ENCODE measurements at regions not wholly inside any gene's neighbourhood (a gene's known extent, or its start where the extent isn't known, plus 50 kb on each side); places are given as distances from the start of the nearest gene placed in this dataset.
"Not testable (repeated sequence)": the region's sequence is repeated elsewhere in the genome, so short reads cannot be mapped to it uniquely, and the experiment has no call there.

- no peak for DNase-seq (ENCODE audit: low spot score)
Measured at GRCh38 chr21:26331205-26331980, 160.8 kb upstream of the APP start.

GRCh38 chr21:26320596-26320995 is 150.0 kb upstream of the APP start:
- DNase-seq (ENCODE audit: low spot score): no peak

- DNase-seq (ENCODE audit: low spot score): no peak
Measured at GRCh38 chr21:26307640-26308039, 137.1 kb upstream of the APP start.

GRCh38 chr21:26297851-26298250 is 127.3 kb upstream of the APP start:
- DNase-seq (ENCODE audit: low spot score): no peak

GRCh38 chr21:26293141-26293946 is 122.8 kb upstream of the APP start:
- DNase-seq (ENCODE audit: low spot score): no peak

- no peak for DNase-seq (ENCODE audit: low spot score)
Measured at GRCh38 chr21:26288026-26288425, 117.5 kb upstream of the APP start.

GRCh38 chr21:26284531-26284930 is 114.0 kb upstream of the APP start:
- DNase-seq (ENCODE audit: low spot score): no peak

- no peak for DNase-seq (ENCODE audit: low spot score)
Measured at GRCh38 chr21:26282058-26282457, 111.5 kb upstream of the APP start.

- DNase-seq (ENCODE audit: low spot score): no peak
Measured at GRCh38 chr21:26281506-26281905, 110.9 kb upstream of the APP start.

- DNase-seq (ENCODE audit: low spot score): no peak
Measured at GRCh38 chr21:26280775-26281174, 110.2 kb upstream of the APP start.

GRCh38 chr21:26280148-26280547 is 109.6 kb upstream of the APP start:
- no peak for DNase-seq (ENCODE audit: low spot score)

GRCh38 chr21:26275801-26276200 is 105.2 kb upstream of the APP start:
- DNase-seq (ENCODE audit: low spot score): no peak

- no peak for DNase-seq (ENCODE audit: low spot score)
Measured at GRCh38 chr21:26273686-26274313, 103.2 kb upstream of the APP start.

GRCh38 chr21:26267389-26267788 is 96.8 kb upstream of the APP start:
- DNase-seq (ENCODE audit: low spot score): no peak

- no peak for DNase-seq (ENCODE audit: low spot score)
Measured at GRCh38 chr21:26246073-26246472, 75.5 kb upstream of the APP start.

- no peak for DNase-seq (ENCODE audit: low spot score)
Measured at GRCh38 chr21:26245428-26245827, 74.9 kb upstream of the APP start.

- no peak for DNase-seq (ENCODE audit: low spot score)
Measured at GRCh38 chr21:26238646-26239045, 68.1 kb upstream of the APP start.

GRCh38 chr21:26236281-26236680 is 65.7 kb upstream of the APP start:
- DNase-seq (ENCODE audit: low spot score): no peak

- not testable (repeated sequence) for DNase-seq (ENCODE audit: low spot score)
Measured at GRCh38 chr21:26233297-26233696, 62.7 kb upstream of the APP start.

- DNase-seq (ENCODE audit: low spot score): not testable (repeated sequence)
Measured at GRCh38 chr21:26232491-26232890, 61.9 kb upstream of the APP start.

- no peak for DNase-seq (ENCODE audit: low spot score)
Measured at GRCh38 chr21:26227130-26227529, 56.6 kb upstream of the APP start.

- DNase-seq (ENCODE audit: low spot score): no peak
Measured at GRCh38 chr21:26226724-26227123, 56.2 kb upstream of the APP start.

GRCh38 chr21:26225046-26225445 is 54.5 kb upstream of the APP start:
- DNase-seq (ENCODE audit: low spot score): no peak

All from putamen (tissue), 1 donor.